ENCODE measurements at regions not wholly inside any gene's neighbourhood (a gene's known extent, or its start where the extent isn't known, plus 50 kb on each side); places are given as distances from the start of the nearest gene placed in this dataset.
A peak's percentile ranks its signal among the peaks of the same experiment; 100 is the strongest.

DNA sequence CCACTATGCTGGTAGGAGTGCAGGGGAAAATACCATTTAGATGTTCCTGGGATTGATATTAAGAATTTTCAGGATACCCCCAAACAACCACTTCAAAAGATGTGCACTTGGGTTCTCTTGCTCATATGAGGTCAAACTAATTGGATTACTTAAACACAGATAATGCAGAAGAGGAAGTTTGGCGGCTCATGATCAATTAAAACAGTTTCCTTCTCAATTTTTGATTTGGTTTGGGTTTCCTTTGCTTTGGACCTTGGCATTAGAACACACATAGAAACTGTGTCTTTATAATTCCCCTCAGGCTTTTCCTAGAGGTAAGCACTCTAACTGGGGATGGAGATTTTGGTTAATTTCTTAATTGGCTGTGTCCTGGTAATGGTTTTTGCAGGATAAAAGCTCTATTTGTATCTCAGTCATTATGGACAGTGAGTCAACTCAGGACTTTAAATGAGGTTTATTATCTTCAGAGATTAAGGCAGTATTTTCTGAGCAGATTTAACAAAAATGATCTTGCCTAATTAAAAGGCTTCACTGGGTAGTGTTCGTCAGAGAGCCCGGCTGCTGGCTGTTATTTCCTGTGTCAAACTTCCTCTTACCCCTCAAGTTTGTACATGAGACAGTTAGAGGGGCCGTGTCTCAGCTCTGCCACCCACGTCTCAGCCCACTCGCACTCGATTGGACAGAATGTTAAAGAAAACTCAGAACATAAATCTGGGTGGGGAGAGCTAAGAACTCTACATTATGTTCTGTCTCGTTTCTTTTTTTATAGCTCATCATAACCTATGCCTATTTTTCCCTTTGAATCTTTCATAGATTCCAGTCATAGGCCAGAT lies 50.3 kb upstream of the PREP start:
- peak; percentile 32 for DNase-seq (ENCODE audit: low read depth in 2 of 2)

Measured in stimulated activated CD8-positive, alpha-beta memory T cell treated with anti-CD3 and anti-CD28 coated beads, Interleukin-2, amount 100 ng/mL, for 48 hours (primary cell).